ENCODE measurements at regions not wholly inside any gene's neighbourhood (a gene's known extent, or its start where the extent isn't known, plus 50 kb on each side); places are given as distances from the start of the nearest gene placed in this dataset.

DNA sequence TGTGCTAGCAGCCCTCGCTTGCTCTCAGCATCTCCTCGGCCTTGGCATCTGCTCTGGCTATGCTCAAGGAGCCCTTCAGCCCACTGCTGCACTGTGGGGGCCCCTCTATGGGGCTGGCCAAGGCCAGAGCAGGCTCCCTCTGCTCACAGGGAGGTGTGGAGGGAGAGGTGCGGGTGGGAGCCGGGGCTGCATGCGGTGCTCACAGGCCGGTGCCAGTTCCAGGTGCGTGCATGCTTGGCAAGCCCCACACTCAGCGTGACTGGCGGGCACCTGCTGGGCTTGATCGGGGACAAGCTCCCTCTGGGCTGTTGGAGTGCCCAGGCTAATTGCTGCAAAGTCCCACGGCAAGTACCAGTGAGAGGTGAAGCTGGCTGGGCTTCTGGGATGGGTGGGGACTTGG, 170.5 kb downstream of the TRIM36 start:
- no peak for DNase-seq (ENCODE audit: low read depth in 2 of 2)
- TF ChIP-seq, protein P1, sequence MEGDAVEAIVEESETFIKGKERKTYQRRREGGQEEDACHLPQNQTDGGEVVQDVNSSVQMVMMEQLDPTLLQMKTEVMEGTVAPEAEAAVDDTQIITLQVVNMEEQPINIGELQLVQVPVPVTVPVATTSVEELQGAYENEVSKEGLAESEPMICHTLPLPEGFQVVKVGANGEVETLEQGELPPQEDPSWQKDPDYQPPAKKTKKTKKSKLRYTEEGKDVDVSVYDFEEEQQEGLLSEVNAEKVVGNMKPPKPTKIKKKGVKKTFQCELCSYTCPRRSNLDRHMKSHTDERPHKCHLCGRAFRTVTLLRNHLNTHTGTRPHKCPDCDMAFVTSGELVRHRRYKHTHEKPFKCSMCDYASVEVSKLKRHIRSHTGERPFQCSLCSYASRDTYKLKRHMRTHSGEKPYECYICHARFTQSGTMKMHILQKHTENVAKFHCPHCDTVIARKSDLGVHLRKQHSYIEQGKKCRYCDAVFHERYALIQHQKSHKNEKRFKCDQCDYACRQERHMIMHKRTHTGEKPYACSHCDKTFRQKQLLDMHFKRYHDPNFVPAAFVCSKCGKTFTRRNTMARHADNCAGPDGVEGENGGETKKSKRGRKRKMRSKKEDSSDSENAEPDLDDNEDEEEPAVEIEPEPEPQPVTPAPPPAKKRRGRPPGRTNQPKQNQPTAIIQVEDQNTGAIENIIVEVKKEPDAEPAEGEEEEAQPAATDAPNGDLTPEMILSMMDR (IDR thresholded peaks at IDR 0.05; ENCODE audit: low read depth, low read length): no peak

DNA sequence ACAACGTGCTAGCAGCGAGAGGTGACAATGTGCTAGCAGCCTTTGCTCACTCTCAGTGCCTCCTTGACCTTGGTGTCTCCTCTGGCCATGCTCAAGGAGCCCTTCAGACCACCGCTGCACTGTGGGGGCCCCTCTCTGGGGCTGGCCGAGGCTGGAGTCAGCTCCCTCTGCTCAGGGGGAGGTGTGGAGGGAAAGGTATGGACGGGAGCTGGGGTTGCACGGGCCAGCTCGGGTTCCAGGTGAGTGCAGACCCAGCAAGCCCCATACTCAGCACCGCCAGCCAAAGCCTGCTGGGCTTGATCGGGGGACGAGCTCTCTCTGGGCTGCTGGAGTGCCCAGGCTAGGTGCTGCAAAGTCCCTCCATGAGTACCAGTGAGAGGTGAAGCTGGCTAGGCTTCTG, 180.2 kb downstream of the TRIM36 start:
- DNase-seq (ENCODE audit: low read depth in 2 of 2): no peak
- TF ChIP-seq, protein P1 (IDR thresholded peaks at IDR 0.05; ENCODE audit: low read depth, low read length): no peak
- no peak overlapping the region for H3K4me3 ChIP-seq (replicated peaks in 1 of 2; ENCODE audit: low read depth in 2 of 2, low read length in 2 of 2)

More for the DNA sequence above, 170.5 kb downstream of the TRIM36 start:
- H3K4me3 ChIP-seq (replicated peaks in 1 of 2; ENCODE audit: low read depth in 2 of 2, low read length in 2 of 2): no peak overlapping the region

DNA sequence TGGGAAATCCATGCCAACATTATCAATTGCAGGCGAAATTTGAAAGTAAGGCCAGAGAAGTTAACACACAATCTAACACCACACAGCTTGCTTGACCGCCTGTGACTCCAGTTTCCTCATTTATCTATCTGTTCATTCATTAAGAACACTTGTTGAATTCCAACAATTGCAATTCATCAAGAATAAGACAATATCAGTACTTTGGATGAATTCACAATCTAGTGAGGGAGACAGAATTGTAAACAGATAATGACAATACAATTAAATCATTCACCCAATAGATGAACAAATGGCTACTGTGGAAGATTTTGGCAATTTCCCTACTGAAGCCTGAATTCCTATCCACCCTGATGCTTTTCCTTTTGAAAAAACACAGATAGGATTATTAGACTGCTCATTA, 181.6 kb downstream of the TRIM36 start:
- TF ChIP-seq, protein P1 (IDR thresholded peaks at IDR 0.05; ENCODE audit: low read depth, low read length): no peak
- DNase-seq (ENCODE audit: low read depth in 2 of 2): no peak
- no peak overlapping the region for H3K4me3 ChIP-seq (replicated peaks in 1 of 2; ENCODE audit: low read depth in 2 of 2, low read length in 2 of 2)

DNA sequence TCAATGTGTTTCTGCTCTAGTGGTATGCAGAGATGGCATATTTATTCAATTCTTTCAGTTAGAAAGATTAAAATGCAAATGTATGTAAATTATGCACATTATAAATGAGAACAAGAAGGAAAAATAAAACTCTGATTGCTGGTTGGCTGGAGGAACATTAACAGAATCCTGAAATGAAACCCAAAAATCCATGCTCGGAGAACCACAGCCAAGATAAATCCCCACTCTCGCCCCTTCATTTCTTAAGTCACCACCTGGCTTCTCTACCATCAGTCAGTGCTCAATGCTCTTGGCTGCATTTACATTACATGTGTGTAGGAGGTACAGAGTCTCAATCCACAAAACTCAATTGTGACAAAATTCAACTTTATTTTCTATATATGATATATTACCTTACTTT, 184.9 kb downstream of the TRIM36 start:
- no peak for DNase-seq (ENCODE audit: low read depth in 2 of 2)
- no peak overlapping the region for H3K4me3 ChIP-seq (replicated peaks in 1 of 2; ENCODE audit: low read depth in 2 of 2, low read length in 2 of 2)
- TF ChIP-seq, protein P1 (IDR thresholded peaks at IDR 0.05; ENCODE audit: low read depth, low read length): no peak

DNA sequence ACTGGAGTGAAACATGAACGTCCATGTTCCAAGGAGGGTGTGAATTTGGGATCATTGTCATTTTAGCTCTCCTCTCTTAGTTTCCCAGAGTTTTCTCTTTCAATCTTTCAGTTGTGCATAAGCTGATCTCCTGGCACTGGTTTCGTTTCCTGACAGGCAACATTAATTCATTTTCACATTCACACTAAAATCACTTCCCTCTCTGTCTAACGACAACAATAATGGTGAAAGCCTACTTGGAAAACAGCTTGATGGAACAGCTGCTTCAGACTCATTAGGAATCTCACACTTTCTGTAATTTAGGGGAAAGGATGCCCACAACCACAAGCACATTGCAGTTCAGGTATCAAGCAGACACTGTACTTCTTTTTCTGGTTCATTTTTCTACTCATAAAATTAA, 188.6 kb downstream of the TRIM36 start:
- TF ChIP-seq, protein P1 (IDR thresholded peaks at IDR 0.05; ENCODE audit: low read depth, low read length): no peak
- no peak for DNase-seq (ENCODE audit: low read depth in 2 of 2)
- no peak overlapping the region for H3K4me3 ChIP-seq (replicated peaks in 1 of 2; ENCODE audit: low read depth in 2 of 2, low read length in 2 of 2)

DNA sequence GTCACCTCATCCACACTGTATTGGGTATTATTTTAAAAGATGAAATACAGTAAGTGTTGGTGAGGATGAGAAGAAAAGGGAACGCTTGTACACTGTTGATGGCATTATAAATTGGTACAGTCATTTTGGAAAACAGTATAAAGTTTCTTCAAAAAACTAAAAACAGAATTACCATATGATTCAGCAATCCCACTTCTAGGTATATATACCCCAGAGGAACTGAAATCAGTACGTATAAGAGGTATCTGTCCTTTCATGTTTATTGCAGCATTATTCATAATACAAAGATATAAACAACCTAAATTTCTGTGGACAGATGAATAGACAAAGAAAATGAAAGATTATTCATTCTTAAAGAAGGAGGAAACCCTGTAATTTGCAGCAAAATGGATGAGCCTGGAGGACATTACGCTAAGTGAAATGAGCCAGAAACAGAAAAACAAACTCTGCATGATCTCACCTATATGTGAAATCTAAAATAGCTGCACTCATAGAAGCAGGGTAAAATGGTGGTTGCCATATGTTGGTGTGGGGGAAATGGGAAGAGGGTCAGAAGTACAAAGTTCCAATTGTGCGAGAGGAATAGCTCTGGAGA, 191.6 kb downstream of the TRIM36 start:
- TF ChIP-seq, protein P1 (IDR thresholded peaks at IDR 0.05; ENCODE audit: low read depth, low read length): no peak
- no peak overlapping the region for H3K4me3 ChIP-seq (replicated peaks in 1 of 2; ENCODE audit: low read depth in 2 of 2, low read length in 2 of 2)
- DNase-seq (ENCODE audit: low read depth in 2 of 2): no peak

DNA sequence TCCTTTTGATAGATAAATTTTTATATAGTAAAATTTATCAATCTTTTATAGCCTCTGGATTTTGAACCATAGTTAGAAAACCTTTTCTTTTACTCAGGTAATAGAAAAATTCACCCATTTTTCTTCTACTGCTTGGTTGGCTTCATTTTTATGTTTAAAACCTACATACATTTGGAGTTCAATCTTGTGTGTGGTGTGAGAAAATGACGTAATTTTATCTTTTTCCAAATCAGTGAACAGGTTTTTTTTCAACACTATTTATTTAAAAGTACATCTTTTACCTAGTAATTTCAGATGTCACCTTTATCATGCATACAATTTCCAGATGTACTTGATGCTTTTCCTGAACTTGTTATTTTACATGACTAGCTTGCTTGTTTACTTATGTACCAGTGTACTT, 200.2 kb downstream of the TRIM36 start:
- H3K4me3 ChIP-seq (replicated peaks in 1 of 2; ENCODE audit: low read depth in 2 of 2, low read length in 2 of 2): no peak overlapping the region
- TF ChIP-seq, protein P1 (IDR thresholded peaks at IDR 0.05; ENCODE audit: low read depth, low read length): no peak
- no peak for DNase-seq (ENCODE audit: low read depth in 2 of 2)
